ENCODE measurements at regions not wholly inside any gene's neighbourhood (a gene's known extent, or its start where the extent isn't known, plus 50 kb on each side); places are given as distances from the start of the nearest gene placed in this dataset.
"Not testable (repeated sequence)": the region's sequence is repeated elsewhere in the genome, so short reads cannot be mapped to it uniquely, and the experiment has no call there.

DNA sequence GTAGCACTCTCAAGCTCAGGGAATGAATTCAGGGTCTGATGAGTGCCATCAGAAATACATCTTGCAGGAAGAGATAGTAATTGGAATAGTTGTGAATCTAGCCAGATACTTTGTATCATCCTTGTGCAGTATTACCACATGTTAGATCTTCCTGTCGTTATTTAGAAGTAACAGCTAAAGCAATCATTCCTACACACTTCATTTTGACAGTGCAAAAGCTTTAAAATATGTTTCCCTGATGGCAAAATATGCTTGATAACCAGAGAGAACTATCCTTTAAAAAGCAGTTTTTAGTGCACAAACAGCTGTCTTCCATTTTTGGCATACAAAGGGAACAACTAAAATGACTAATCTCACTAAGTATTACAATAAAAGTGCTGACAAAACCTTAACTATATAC, 149.5 kb upstream of the SLC38A2 start:
- DNase-seq (ENCODE audit: low read depth in 2 of 3, low spot score in 1 of 3), result no peak

DNA sequence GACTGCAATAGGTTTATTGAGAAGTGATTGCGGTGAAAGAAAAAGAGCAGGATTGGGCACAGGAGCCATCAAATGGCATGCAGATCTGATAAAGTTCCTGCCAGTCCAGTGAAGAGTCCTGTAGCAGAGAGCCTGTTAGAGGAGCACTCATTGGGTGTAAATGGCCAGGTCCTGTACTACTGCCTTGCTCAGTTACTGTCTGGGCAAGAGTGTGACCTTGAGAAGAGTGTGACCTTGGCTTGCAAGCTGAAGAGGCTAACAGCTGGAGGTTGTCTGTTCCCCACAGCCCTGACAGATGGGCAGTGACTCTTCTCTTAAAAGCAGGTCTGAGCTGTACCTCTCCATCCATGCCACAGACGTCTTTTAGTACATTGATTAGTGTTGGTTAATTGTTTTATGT, 148.6 kb upstream of the SLC38A2 start:
- no peak for DNase-seq (ENCODE audit: low read depth in 2 of 3, low spot score in 1 of 3)

GRCh38 chr12:46519407-46519806, 146.8 kb upstream of the SLC38A2 start:
- DNase-seq (ENCODE audit: low read depth in 2 of 3, low spot score in 1 of 3), result no peak

DNA sequence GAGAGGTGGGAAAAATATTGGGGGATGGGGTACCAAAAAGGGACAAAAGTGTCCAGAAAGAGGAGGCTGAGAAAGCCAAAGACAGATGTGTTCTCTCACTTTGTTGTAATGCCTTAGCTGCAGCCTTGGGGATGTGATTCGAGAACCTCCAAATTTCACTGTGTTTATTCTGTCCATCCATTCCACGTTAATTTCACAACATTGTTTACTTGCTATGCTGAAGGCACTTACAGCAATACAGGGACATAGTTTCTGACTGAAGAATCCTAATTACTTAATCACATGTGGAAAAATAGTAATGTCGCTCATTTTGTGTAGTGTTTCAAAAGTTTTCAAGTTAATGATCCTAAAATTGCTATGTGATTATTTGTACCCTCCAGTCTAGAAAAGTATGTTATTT, 146.2 kb upstream of the SLC38A2 start:
- no peak for DNase-seq (ENCODE audit: low read depth in 2 of 3, low spot score in 1 of 3)

DNA sequence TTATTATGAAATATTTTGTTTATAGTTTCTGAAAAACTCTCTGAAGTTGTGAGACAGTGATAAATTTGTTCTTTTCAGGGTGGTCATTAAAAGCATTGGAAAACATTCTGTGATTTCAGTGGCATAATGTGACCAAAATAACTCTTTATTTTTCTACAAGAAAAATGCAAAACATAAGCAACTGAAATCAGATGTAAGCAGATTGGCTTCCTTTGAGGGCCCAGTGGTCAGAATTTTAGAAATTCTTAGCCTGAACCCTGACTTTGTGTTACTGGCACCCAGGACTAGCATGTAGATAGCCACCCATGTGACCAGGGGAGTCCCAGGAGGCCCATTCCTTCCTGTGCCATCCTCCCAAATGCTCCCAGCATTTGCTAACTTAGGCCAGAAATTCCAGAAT, 145.6 kb upstream of the SLC38A2 start:
- no peak for DNase-seq (ENCODE audit: low read depth in 2 of 3, low spot score in 1 of 3)

DNA sequence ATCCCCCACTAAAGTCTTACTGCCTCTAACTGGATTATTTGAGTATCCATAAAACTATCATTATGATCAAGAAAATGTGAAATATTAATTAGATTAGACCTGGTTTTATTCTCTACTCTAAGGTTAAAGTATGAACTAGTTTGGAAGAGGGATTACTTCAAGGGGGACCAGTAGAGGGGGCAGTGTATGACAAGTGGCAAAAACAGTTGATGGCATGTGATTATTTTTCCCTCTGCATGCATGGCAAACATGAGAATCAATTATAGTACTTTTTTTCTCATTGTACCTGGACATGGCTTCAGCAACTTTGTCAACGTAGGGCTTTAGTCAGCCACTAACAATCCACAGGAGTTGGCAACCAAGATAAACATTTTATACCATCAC, 145.0 kb upstream of the SLC38A2 start:
- DNase-seq (ENCODE audit: low read depth in 2 of 3, low spot score in 1 of 3), result no peak

DNA sequence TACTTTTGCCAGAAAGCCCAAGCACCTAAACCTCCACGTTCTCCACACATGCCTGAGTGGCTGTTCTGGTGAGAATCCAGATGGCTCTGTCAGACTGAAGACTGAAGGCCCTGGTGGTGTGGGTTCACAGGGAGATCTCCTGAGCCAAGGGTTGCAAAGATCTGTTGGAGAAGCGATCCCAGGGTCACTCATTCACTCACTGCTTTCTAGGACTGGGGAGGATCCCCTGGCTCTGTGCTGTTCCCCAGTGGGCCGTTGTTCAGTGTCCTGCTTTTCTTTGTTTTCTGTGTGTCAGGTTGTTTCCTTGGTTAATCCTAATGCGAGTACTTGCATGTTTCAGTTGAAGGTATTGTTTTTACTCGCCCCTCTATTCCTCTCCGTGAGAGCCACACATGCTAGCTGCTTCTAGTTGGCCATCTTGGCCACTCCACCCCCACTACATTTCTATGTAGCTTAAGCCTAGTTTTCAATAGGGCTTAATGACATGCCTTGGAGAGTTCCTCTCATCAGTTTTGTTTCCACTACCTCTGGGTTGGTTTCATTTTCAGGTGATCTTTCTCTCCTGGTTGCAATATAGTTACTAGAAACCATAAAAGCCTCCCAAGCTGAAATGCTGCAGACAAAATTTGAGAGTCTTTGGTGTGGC, 144.5 kb upstream of the SLC38A2 start:
- DNase-seq (ENCODE audit: low read depth in 2 of 3, low spot score in 1 of 3), result peak in 2 of 3 donors; percentile 13 to 14

DNA sequence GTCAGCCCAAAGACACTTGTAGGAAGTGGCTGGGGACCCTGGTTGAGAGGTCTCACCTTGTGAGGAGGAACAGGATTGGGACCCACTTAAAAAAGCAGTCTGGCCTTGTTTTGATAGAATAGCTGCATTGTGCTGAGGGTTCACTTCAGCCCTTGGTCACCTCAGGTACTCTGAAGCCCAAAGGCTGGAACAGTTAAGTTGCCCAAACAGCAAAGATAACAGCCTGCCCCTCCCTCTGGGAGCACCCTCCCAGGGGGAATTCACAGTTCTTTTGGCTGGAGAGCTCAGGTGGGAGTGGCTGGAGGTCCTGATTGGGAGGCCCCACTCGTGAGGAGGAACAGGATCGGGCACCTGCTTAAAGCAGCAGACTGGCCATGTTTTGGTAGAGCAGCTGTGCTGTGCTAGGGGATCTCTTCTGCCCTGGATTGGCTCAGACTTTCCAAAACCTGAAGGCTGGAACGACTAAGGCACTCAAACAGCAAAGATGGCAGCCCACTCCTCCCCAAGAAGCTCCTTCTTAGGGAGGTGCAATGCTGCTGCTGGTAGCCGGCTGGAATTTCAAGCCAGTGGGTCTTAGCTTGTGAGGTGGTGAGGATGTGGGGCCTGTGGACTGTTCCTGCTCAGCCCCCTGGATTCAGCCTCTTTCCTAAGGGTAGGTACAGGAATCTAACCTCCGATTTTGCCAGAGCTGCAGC, 143.8 kb upstream of the SLC38A2 start:
- DNase-seq (ENCODE audit: low read depth in 2 of 3, low spot score in 1 of 3), result no peak

GRCh38 chr12:46515829-46516228, 143.3 kb upstream of the SLC38A2 start:
- no peak for DNase-seq (ENCODE audit: low read depth in 2 of 3, low spot score in 1 of 3)

- no peak for DNase-seq (ENCODE audit: low read depth in 2 of 3, low spot score in 1 of 3)
Measured at GRCh38 chr12:46514886-46515285, 142.3 kb upstream of the SLC38A2 start.

DNA sequence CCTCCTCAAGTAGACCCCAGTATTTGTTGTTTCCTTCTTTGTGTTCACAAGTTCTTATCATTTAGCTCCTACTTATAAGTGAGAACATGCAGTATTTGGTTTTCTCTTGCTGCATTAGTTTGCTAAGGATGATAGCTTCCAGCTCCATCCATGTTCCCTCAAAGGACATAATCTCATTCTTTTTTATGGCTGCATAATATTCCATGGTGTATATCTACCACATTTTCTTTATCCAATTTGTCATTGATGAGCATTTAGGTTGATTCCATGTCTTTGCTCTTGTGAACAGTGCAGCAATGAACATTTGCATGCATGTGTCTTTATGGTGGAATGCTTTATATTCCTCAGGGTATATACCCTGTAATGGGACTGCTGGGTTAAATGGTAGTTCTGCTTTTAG, 137.7 kb upstream of the SLC38A2 start:
- DNase-seq (ENCODE audit: low read depth in 2 of 3, low spot score in 1 of 3), result not testable (repeated sequence)

GRCh38 chr12:46509135-46509534, 136.6 kb upstream of the SLC38A2 start:
- DNase-seq (ENCODE audit: low read depth in 2 of 3, low spot score in 1 of 3), result no peak

DNA sequence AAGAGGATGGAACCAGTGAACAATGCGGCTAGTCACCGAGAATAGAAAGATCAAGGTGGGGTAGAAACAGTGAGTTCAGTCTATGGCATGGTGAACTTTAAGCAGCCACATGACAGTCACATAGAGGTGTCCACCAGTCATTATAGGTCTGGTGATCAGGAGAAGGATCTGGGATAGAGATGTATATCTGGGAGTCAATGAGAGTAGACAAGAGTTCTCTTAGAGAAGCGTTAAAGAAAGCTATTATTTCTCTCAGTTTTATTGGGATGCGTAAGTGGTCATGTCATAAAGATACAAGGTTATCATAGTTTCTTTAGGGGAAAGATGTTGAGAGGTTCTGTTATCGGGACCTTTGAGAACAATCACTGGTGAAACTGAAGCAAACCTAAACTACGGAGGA, 136.1 kb upstream of the SLC38A2 start:
- DNase-seq (ENCODE audit: low read depth in 2 of 3, low spot score in 1 of 3), result no peak

GRCh38 chr12:46507766-46508165, 135.2 kb upstream of the SLC38A2 start:
- no peak for DNase-seq (ENCODE audit: low read depth in 2 of 3, low spot score in 1 of 3)

DNA sequence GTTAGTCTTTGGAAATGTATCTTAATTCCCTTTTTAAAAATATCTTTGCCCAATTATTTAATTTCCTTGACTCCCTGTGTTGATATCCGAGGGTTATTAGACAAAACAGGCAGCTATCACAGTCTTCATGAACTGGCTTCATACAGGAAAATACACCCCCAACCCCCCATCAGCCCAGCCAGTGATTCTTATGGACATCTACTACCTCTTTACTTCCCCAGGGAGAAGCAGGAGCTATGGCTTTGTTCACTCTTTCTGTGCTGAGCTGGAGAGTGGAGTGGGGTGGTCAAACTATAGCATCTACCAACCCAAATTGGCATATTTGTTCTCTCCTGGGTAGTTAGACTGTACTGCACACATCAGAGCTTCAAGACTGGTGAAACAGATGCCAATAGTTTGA, 134.4 kb upstream of the SLC38A2 start:
- DNase-seq (ENCODE audit: low read depth in 2 of 3, low spot score in 1 of 3), result no peak

GRCh38 chr12:46506198-46506597, 133.6 kb upstream of the SLC38A2 start:
- no peak for DNase-seq (ENCODE audit: low read depth in 2 of 3, low spot score in 1 of 3)

DNA sequence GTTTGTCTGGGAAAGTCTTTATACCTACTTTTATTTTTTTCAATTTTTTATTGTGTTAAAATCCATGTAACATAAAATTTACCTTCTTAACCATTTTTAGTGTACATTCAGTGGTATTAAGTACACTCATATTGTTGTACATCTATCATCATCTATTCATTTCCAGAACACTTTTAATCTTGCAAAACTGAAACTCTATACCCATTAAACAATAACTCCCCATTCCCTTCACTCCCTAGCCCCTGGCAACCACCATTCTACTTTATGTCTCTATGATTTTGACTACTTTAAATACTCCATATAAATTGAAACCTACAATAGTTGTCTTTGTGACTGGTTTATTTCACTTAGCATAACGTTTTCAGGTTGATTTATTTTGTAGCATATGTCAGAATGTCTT, 131.9 kb upstream of the SLC38A2 start:
- no peak for DNase-seq (ENCODE audit: low read depth in 2 of 3, low spot score in 1 of 3)

DNA sequence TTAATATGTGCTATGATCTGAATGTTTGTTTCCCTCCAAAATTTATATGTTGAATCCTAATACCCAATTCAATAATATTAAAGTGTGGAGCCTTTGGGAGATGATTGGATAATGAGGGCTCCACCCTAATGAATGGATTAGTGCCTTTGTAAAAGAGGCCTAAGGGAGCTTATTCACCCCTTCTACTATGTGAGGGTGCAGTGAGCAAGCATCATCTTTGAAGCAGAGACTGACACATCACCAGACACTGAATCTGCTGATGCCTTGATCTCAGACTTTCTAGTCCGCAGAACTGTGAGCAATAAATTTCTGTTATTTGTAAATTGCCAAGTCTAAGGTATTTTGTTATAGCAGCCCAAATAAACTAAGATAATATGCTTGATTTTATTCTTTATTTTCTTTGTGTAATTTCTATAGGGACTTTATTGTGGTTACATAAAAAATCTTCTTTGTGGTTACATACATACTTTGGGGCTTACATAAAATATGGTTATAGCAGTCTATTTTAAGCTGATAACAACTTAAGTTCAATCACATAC, 131.1 kb upstream of the SLC38A2 start:
- DNase-seq (ENCODE audit: low read depth in 2 of 3, low spot score in 1 of 3), result no peak

GRCh38 chr12:46500673-46501072, 128.1 kb upstream of the SLC38A2 start:
- no peak for DNase-seq (ENCODE audit: low read depth in 2 of 3, low spot score in 1 of 3)

DNA sequence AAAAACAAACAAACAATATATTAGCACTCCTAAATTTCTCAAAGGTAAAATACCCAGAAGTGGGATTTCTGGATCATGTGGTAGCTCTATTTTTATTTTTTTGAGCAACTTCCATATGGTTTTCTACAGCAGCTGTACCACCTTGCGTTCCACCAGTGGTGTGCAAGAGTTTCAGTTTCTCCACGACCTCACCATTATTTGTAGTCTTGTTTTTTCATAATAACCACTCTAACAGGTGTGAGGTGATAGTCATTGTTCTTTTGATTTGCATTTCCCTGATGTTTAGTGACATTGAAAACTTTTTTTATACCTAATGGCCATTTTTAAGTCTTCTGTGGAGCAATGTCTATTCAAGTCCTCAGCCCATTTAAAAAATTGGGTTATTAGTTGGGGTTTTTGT, 127.3 kb upstream of the SLC38A2 start:
- DNase-seq (ENCODE audit: low read depth in 2 of 3, low spot score in 1 of 3), result no peak

GRCh38 chr12:46499226-46499625, 126.7 kb upstream of the SLC38A2 start:
- no peak for DNase-seq (ENCODE audit: low read depth in 2 of 3, low spot score in 1 of 3)

- DNase-seq (ENCODE audit: low read depth in 2 of 3, low spot score in 1 of 3), result no peak
Measured at GRCh38 chr12:46497739-46498138, 125.2 kb upstream of the SLC38A2 start.

DNA sequence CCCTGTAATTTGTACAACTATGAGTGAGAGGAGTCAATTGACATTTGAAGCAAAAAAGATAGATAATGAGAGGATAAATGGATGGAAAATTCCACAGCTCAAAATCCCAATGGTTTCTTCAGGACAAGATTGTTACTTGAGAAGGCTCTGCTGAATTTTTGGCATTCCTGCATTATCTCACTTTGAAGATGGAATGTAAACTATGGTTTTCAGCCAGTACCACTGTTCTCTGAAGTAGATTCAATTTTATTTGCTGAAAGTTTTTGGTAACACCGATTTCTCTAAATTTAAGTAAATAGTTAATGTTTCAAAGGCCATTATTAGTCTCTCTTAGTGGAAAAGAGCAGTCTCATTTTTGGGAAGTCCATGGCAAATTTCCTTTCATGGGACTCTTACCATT, 121.9 kb upstream of the SLC38A2 start:
- DNase-seq (ENCODE audit: low read depth in 2 of 3, low spot score in 1 of 3), result no peak
